Endothelial cell of hepatic sinusoid (primary cell): ENCODE measurements at regions not wholly inside any gene's neighbourhood (a gene's known extent, or its start where the extent isn't known, plus 50 kb on each side); places are given as distances from the start of the nearest gene placed in this dataset.

ENCODE experiments used
- in situ Hi-C: cut with HindIII; loops from 2 replicates; pipeline ENCODE4 v1.10.0; 2017; ENCODE audit warnings: low sequenced_read_pairs

DNA sequence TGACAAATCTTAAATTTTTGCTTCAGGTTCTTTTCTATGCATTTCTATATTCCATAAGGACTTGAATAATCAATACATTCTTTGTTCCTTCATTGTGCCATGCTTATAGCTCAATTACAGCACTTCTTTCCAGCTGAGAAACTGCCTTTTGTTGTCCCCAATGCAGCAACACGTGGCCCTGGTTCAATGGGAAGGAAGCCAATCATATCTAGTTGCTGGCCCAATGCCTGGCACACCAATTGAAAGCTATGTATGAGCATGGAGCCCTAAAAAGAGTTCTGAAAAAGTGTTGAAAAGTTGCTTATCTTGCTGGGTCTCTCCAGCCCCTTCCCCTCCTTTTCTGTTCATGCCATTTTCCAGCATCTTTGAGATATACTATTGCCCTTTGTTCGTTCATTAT, 448.0 kb upstream of the FAT3 start:
- in situ Hi-C loops = no loop called here

DNA sequence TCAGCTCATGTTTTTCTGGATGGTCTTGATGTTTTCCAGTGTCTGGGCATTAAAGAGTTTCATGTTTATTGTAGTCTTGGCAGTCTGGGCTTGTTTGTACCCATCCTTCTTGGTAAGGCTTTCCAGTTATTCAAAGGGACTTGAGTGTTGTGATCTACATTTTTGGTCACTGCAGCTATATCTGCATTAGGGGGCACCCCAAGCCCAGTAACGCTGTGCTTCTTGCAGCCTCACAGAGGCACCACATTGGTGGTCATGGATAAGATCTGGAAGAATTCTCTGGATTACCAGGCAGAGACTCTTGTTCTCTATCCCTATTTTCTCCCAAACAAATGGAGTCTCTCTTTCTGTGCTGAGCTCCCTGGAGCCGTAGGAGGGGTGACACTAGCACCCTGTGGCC, 451.5 kb upstream of the FAT3 start:
- in situ Hi-C loops = no loop called here

DNA sequence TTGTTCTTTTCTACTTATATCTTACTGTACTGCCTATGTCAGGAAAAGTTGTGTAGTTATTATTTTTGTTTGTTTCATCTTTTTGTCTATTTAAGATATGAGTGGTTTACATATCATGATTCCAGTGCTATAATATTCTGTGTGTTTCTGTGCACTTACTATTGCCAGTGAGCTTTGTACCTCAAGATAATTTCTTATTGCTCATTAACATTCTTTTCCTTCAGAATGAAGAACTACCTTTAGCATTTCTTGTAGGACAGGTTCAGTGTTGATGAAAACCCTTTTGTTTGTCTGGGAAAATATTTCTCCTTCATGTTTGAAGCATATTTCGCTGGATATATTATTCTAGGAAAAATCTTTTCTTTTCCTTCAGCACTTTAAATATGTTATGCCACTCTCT, 452.7 kb upstream of the FAT3 start:
- in situ Hi-C loops = no loop called here

DNA sequence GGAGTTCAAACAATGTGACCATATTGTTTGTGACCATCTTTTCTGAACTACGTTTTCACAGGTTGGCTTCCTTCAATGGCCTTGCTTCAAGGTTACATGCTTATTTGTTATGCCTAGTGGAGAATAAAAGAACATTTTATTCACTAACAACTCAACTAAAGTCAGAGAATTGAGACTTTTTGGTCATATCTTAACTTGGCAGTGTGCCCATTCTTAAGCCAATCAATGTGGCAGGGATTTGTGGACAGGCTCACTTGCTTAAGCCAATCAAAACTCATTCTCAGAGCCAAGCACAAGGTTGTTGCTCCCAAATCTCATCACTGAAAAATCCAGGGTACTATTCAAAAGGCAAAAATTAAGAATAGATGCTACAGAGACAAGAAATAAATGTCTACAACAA, 455.8 kb upstream of the FAT3 start:
- in situ Hi-C loops = no loop called here

DNA sequence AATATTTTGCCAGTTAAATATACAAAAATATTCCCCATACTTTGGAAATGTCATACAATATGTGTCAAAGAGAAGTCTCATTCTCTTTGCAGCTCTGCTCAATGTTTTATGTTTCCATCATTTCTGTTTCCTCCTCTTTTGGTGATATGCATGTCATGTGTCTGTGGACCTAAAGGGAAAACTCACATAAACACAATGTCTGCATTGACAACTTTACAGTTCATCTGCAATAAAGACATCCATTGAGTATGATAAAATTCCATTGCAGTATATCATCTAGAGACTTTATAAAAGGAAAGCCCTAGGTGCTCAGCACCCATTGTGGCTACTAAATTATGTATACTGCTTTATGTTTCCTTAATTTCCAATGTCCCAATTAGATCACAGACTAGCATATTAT, 461.3 kb upstream of the FAT3 start:
- in situ Hi-C loops = no loop called here

DNA sequence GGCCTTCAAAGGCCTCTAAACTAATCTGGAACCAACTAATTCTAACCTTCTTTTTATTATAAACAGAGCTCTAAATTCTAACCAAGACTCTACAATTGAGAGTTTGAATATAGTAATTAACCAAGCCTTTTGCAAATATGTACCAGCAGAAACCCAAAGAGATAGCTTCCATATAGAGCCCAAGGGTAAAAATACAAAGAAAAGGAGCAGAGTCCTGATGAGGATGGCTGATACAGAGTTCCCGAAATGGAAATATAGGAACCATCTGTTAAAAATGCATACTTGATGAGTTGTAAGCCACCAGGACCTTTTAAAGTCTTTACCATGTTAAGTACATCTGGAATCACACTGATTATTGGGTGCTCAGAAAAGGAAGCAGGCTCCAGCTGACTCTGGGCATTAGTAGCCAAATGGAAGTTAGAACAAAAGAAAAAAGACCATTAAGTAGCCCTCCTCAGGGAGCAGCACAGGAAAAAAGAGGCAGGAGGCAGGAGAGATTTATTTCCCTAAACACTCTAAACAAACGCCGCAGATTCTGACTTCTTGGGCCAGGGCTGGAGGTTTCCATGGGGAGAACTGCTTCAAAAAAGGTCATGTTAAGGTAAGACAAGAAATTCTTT, 463.1 kb upstream of the FAT3 start:
- in situ Hi-C loops = no loop called here

DNA sequence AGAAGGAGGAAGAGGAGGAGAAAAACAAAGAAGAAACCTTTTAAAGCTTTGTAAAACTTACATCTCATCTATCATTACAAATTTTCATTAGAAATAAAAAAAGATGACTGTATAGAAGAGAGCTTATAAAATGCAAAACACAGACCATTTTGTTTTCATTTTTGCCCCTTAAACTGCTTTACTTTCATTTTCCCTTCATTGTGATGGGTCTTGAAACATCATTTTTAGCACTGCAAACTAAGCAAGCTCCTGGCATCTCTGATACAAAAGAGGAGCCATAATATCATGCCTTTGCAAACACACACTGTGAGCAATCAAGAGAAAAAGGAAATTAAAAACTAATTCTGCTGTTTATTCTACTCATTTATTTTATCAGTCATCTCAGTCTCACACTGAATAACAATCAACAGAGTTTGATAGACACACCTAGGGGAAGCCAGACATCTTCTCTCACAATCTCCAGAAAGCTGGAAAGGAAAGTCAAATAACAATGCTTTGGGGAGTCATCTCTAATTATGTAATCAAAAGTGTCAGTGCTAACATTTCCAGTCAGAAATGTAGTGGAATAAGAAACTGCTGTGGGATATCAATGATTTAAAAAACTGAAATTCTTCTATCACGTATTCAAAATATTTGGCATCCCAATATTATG, 467.7 kb upstream of the FAT3 start:
- in situ Hi-C loops = no loop called here

DNA sequence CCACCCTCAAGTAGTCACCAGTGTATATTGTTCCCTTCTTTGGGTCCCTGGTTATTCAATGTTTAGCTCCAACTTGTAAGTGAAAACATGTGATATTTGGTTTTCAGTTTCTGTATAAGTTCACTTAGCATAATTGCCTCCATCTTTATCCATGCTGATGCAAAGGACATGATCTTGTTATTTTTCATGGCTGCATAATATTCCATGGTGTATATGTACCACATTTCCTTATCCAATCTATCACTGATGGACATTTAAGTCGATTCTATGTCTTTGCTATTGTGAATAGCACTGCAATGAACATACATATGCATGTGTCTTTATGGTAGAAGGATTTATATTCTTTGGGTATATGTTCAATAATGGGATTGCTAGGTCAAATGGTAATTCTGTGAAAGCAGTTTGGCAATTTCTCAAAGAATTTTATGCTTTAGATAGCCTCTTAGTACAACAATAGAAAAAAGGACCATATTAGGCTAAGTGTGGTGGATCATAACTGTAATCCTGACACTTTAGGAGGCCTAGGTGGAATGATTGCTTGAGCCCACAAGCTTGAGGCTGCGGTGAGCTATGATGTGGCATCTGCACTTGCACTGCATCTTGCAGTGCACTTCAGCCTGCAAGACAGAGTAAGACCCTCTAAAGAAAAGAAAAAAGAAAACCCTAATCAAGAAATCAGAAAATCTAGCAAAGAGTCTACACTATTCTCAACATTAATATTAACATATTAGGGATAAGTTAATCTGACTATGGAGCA, 468.5 kb upstream of the FAT3 start:
- in situ Hi-C loops = no loop called here

DNA sequence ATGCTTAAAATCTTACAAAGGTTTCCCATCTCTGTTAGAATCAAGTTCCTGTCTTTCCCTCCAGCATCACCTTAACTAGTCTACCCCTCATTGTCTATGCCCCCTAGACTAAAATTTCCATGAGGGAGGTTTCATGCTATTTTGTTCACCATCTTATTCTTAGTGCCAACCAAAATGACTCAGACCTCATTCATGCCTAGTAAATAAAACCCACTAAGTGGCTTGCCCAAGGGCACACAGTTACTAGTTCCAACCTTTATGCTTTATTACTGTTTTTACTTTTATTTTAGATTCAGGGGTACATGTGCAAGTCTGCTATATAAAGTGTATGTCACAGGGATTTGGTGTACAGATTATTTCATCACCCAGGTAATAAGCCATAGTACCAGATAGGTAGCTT, 469.1 kb upstream of the FAT3 start:
- in situ Hi-C loops = no loop called here

DNA sequence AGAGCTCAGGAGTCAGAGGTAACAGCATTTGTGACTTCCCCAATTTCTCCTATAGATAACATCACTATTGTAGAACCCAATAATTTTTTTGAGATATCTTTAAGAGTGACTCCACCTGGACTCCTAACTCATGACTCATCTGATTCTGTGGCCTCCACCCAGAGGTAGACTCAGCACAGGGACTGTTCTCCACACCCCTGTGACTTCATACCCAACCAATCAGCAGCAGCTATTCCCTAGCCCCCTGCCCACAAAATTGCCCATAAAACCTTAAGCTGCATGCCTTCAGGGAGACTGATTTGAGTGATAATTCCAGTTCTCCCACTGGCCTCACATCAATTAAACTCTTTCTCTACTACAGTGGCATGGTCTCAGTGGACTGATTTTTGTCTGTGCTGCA, 475.4 kb upstream of the FAT3 start:
- in situ Hi-C loops = no loop called here

DNA sequence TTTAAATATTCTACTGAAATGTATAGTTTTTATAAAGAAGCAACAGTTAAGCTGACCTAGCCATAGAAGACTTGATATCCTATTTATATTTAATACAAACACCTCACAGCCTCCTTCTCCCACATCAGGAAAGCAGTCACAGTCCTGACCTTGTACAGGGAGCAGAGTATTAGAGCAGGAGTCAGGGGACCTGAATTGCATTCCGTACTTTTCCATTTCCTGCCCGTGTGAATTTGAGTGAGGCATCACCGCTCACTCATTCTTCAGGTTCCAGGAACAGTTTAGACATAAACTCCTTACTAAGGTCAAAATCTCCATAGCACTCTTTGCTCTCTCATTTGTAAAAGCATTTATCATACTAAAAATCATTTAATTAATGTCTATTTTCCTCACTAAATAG, 482.5 kb upstream of the FAT3 start:
- in situ Hi-C loops = loop anchor here (5.0 kb wide), 1 partner anchor 95 kb away; no protein-coding TSS in a partner anchor

DNA sequence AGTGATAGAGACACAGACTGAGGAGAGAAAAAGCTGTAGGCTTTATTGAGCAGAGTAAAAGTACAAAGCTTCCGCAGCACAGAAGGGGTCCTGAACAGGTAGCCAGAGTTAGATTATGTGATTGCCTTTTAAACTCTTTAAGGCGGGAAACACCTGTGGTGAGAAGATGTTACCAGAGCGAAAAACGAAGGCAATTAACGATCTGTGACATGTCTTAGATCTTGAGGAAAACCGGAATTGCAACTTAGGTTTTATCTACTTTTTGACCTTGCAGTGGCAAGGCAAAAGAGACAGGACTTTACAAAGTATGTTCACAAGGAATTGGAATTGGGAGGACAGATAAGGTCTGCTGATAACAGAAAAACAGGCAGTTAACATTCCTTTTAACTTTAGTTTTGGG, 493.6 kb upstream of the FAT3 start:
- in situ Hi-C loops = no loop called here

DNA sequence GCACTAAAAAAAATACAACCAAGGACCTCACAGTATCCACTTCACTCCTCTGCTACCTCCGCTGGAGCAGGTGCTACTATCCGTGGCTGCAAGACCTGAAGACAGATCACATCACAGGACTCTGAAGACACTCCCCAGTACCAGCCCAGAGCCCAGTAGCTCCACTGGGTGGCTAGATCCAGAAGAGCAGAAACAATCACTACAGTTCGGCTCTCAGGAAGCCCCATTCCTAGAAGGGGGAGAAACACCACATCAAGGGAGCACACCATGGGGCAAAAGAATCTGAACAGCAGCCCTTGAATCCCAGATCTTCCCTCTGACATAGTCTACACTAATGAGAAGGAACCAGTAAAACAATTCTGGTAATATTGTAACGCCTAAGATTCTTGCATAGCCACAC, 494.0 kb upstream of the FAT3 start:
- in situ Hi-C loops = no loop called here

DNA sequence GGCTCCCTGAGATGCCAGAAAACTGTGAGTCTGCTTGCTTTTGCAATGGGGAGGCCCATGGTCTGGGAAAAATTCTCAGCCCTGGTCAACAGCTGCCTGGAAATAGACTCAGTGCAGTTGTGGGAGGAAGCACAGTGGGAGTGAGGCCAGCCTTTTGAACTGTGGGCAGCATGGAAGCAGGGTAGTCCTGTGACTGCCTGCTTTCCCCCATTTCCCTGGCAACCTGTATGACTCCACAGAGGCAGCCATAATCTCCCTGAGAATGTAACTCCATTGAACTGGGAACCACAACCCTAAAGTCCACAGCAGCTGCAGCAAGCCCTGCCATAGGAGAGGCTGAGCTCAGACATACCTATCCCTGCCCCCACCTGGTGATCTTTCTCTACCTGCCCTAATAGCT, 494.6 kb upstream of the FAT3 start:
- in situ Hi-C loops = no loop called here

DNA sequence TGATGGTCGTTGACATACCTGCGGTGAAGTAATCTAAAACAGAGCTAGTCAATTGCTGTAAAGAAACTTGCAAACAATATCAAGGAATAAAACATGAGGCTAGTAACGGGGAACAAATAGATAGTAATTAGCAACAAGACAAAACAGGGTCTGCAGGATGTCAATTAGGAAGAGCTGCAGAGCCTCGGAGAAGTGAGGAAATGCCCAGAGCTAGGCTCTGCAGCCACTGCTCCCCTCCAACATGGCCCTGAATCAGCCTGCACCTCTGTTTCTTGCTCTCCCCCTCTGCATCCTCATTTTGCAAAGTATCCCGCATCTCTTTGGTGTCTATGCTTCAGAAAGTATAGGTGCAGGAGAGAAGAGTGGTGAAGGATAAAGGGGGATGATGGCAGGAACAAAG, 507.4 kb upstream of the FAT3 start:
- in situ Hi-C loops = no loop called here

DNA sequence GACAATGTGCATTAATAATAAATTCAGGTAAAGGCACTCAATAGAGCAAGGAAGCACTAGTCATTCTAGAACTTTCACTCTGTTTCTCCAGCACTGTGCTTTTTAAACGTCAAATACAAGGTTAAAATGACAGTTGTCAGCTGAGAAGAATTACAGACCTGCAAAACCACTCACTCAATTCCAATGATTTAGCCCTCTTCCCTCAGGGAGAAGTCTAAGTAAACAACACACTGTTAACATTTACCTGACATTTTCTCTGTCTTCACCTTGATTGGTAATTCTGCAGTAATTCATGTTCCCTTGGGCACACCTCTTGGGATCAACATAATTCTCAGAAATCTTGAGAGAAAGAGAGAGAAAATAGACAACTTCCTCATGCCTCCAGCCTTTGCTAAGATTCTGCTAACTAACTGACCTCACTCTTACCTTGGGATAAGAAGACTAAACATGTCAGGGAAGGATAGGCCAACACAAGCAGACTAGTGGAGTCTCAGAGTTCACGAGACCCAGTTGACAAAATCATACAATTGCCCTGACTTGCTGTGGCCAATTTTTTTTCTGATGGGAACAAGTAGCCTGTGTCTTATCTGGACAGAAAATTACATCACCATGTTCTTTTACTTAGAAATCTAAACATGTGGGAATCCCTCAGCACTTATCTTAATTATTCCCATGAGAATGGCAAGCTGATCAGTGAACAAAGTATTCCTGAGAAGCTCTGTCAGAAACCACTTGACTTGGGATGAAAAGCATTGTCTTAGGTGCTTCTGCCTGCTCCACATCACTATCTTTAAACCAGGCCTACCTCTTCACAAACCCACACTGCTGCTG, 516.8 kb upstream of the FAT3 start:
- in situ Hi-C loops = no loop called here

DNA sequence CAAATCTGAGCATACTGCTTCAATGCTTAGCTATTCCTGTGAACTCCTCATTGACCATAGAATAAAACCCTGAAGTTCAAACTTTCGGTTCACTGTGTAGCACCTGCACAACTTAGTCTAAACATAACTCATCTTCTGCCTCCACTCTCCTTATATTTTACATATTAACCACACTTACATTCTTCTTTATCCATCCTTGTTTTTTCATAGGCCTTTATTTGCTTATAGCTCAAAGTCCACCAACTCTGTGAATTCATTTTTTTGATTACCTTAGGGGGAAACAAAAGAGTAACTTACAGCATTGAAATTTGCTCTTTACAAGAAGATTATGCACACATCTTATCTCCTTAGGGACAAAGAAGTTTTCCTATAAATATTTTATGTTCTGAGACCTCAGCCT, 521.6 kb upstream of the FAT3 start:
- in situ Hi-C loops = no loop called here

DNA sequence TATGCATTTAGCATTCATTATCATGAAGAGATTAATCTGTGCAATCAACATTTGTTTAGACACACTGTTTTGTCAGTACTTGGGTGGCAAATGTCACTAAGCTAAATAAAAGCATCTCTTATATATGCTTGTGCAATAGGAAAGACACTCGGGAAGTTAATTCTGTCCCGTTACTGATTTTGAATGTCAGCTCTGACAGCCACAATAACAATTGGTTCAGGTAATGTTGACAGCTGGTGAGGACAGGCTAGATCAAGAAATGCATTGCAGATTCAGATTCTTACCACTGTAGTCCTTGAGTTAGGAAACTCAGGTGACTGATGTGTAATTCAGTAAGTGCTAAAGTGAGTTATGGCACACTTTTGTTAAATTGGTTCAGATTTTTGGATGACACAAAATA, 523.8 kb upstream of the FAT3 start:
- in situ Hi-C loops = no loop called here

DNA sequence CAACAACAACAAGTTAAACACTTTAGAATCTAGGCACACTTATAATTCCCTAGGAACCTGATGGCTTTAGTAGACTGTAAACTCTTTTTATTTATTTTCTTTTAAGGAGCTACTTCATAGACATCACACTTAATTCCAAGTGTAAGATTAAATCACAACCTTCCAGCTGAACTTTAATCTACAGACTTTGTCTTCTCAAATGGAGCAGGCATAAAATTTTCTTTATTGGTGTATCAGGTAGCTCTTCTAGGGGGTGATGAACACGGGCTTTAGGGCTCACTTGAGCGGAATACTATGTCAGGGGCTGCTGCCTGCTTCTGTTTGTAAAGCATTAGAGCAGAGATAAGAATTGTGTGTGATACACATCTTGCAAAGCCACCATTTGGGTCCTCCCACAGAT, 525.8 kb upstream of the FAT3 start:
- in situ Hi-C loops = no loop called here

DNA sequence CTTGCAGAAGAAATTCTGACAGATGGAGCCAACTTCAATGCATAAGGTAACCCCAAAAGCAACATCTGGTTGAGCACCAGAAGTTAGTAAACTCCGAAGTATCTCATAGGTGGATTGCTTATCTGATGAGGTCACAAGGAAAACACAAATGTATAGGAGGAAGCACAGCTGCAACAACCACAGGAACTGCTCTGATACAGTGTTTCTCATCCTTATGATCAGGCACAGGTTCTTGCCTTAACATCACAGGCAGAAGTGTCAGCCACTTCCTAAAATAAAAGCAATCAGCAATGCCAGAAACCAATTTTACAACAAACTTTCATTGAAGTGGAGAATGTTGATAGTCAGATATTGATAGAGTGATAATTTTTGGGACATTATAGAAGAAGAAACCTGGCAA, 530.3 kb upstream of the FAT3 start:
- in situ Hi-C loops = no loop called here

DNA sequence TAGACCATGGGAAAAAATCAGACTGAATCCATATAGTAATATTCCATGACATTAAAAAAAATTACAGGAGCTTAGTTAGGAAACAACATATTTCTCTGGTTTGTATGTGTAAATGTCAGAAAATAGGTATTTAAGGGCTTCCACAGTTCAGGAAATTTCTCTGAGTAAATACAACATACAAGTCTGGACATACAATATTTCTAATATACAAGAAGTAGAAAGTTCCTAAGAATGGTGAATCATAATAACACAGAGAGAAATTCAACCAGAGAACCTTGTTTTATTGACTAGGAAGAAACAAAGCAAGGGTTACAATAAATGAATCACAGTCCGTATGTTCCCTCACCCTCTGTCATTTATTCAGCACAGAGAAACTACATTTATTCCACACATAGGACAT, 532.7 kb upstream of the FAT3 start:
- in situ Hi-C loops = no loop called here

DNA sequence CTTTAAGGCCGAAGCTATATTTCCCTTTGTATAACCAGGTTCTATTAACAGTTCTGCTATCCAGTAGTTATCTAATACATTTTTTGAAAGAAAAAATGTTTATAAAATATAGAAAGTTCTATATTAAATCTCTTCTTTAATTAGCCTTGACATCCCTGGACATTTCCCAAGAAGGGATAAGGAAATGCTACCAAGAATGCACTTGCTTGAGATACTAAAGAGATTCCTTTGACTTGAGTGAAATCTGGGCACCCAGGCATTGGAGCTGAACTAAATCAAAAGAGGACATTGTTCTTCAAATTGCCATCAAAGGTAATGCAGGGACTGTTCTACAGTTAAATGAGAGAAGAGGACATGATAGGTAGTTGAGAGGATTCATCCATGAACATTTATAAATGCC, 535.9 kb upstream of the FAT3 start:
- in situ Hi-C loops = no loop called here
